22Rv1 (cell line): ENCODE measurements at regions not wholly inside any gene's neighbourhood (a gene's known extent, or its start where the extent isn't known, plus 50 kb on each side); places are given as distances from the start of the nearest gene placed in this dataset.

ENCODE experiments used
- H3K27ac ChIP-seq: fragments of 450-650 bp; 2 replicates; pipeline ENCODE4 v1.5.1; 2017
- ZFX ChIP-seq: fragments of 450-650 bp; IDR thresholded peaks from 2 replicates; pipeline ENCODE4 v1.6.1; 2017; ENCODE audit warnings: antibody characterized with exemption, borderline replicate concordance
- TF ChIP-seq, protein P1 (sequence below): fragments of 450-650 bp; IDR thresholded peaks from 2 replicates; pipeline ENCODE4 v1.5.1; 2017; ENCODE audit warnings: mild to moderate bottlenecking

DNA sequence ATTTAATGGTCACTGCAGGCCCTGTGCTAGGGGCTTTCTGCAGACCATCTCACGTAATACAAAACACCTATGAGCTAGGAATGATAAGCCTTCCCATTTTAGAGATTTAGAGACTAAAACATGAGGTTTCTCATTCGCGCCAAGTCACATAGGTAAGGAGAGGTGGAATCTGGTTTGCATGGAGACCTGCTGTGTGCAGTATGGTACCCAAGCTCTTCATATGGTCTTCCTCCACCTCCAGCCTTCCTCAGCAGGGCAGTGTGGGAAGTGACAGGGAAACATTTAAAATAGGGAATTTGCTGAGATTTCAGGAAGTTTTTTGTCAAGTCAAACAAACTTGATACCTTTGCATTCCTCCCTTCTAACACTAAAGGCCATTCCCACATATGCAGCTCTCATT lies 337.6 kb downstream of the IL20RB start:
- TF ChIP-seq ZFX: no peak
- TF ChIP-seq, protein P1, sequence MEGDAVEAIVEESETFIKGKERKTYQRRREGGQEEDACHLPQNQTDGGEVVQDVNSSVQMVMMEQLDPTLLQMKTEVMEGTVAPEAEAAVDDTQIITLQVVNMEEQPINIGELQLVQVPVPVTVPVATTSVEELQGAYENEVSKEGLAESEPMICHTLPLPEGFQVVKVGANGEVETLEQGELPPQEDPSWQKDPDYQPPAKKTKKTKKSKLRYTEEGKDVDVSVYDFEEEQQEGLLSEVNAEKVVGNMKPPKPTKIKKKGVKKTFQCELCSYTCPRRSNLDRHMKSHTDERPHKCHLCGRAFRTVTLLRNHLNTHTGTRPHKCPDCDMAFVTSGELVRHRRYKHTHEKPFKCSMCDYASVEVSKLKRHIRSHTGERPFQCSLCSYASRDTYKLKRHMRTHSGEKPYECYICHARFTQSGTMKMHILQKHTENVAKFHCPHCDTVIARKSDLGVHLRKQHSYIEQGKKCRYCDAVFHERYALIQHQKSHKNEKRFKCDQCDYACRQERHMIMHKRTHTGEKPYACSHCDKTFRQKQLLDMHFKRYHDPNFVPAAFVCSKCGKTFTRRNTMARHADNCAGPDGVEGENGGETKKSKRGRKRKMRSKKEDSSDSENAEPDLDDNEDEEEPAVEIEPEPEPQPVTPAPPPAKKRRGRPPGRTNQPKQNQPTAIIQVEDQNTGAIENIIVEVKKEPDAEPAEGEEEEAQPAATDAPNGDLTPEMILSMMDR: no peak
- no peak overlapping the region for H3K27ac ChIP-seq

DNA sequence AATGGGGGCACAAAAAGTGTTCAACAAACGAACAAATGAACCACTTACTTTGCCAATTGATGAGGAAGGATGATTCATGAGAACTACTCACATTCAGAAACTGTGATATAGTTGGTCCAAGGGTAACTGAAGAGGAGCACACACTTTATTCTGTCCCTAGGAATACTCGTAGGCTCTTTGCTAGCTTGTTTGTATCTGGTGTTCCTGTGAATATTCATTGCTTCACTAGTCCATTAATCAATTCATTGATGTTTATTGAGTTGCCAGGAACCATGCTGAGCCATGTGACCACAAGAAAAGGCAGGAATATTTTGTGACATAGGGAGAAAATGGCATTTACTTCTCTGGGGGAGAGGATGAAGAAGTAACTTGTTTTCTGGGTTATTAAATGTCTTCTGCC lies 338.3 kb downstream of the IL20RB start:
- H3K27ac ChIP-seq: no peak overlapping the region
- TF ChIP-seq ZFX: no peak
- TF ChIP-seq, protein P1: no peak

- H3K27ac ChIP-seq: no peak overlapping the region
- TF ChIP-seq, protein P1: no peak
- no peak for TF ChIP-seq ZFX
Measured at GRCh38 chr3:137297770-137298169, 340.0 kb downstream of the IL20RB start.

DNA sequence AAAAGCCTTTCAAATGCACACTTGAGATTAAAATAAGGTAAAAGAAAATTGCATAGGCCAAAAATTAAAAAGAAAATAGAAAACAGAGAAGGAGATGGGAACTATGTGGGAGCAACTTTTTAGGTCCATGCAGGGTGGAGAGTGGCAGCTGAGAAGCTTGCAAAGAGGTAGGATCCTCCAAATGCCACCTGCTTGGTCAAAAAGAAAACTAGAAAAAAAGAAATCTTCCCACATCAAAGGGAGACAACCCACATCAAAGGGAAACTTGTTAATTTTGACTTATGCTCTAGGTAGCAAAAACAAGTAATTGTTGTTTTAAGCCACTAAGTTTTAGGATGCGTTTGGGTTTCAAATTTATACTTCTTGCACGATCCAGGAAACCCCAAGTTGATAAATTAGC lies 342.9 kb downstream of the IL20RB start:
- no peak overlapping the region for H3K27ac ChIP-seq
- TF ChIP-seq, protein P1: no peak
- no peak for TF ChIP-seq ZFX

GRCh38 chr3:137304313-137305056 lies 346.7 kb downstream of the IL20RB start:
- TF ChIP-seq, protein P1: no peak
- no peak for TF ChIP-seq ZFX

GRCh38 chr3:137324114-137324513 lies 366.3 kb downstream of the IL20RB start:
- no peak overlapping the region for H3K27ac ChIP-seq
- TF ChIP-seq, protein P1: no peak
- TF ChIP-seq ZFX: no peak

More at GRCh38 chr3:137304313-137305056, 346.7 kb downstream of the IL20RB start:
- H3K27ac ChIP-seq: no peak overlapping the region

DNA sequence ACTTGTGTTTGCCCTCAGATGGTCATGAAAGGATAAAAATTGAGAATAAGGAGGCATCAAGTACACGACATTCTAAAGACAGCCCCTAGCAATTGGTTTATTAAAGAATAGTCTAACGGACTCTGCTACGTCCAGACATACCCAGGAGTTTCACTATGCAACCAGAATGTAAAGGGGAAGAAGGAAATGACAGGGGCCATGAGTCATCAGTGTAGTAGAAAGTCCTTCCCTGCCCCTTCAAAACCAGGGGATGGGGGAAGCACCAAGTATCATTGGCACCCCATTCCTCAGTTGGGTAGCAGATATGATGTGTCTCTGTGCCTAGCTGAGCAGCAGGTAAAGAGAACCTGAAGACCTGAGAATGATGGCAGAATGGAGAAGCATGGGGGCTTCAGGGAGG lies 367.4 kb downstream of the IL20RB start:
- TF ChIP-seq, protein P1: no peak
- TF ChIP-seq ZFX: no peak

More for the DNA sequence above, 367.4 kb downstream of the IL20RB start:
- no peak overlapping the region for H3K27ac ChIP-seq
